ENCODE measurements at regions not wholly inside any gene's neighbourhood (a gene's known extent, or its start where the extent isn't known, plus 50 kb on each side); places are given as distances from the start of the nearest gene placed in this dataset.

DNA sequence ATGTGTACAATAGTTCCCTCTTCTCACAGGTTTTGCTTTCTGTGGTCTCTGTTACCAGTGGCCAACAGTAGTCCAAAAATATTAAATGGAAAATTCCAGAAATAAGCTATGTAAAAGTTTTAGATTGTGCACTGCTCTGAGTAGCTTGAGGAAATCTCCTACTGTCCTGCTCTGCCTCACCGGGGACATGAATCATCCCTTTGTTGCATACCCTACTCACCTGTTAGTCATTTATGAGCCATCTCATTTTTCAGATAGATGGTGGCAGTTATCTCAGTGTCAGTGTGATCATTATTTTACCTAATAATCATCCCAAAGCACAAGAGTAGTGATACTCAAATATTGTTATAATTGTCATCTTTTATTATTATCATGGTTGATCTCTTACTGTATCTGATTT is 688.1 kb downstream of the PLA2G4A start:
- TF ChIP-seq, protein P1, sequence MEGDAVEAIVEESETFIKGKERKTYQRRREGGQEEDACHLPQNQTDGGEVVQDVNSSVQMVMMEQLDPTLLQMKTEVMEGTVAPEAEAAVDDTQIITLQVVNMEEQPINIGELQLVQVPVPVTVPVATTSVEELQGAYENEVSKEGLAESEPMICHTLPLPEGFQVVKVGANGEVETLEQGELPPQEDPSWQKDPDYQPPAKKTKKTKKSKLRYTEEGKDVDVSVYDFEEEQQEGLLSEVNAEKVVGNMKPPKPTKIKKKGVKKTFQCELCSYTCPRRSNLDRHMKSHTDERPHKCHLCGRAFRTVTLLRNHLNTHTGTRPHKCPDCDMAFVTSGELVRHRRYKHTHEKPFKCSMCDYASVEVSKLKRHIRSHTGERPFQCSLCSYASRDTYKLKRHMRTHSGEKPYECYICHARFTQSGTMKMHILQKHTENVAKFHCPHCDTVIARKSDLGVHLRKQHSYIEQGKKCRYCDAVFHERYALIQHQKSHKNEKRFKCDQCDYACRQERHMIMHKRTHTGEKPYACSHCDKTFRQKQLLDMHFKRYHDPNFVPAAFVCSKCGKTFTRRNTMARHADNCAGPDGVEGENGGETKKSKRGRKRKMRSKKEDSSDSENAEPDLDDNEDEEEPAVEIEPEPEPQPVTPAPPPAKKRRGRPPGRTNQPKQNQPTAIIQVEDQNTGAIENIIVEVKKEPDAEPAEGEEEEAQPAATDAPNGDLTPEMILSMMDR (conservative IDR thresholded peaks at IDR 0.05; ENCODE audit: low read depth, low read length), result no peak
- no peak for DNase-seq (ENCODE audit: low read depth)
- no peak overlapping the region for H3K4me3 ChIP-seq (ENCODE audit: low read depth, low read length)

DNA sequence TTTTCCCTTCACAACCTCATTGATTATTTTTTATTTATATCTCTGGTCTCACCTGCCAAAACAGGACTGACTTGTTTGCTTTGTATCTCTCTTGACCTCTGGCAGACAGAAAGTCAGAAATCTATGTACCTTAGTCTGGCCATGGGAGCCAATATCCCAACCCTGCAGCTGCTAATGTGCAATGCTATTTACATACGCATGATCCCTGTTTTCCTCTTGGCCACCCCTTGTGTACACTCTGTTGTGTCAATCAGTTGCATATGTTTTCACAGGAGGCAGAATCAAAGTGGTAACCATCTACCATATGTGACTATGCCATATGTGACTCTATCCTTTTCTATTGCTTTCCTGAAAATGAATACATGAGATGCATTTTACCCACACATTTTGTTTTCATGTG is 688.8 kb downstream of the PLA2G4A start:
- no peak for DNase-seq (ENCODE audit: low read depth)
- H3K4me3 ChIP-seq (ENCODE audit: low read depth, low read length), result no peak overlapping the region
- TF ChIP-seq, protein P1 (conservative IDR thresholded peaks at IDR 0.05; ENCODE audit: low read depth, low read length), result no peak

DNA sequence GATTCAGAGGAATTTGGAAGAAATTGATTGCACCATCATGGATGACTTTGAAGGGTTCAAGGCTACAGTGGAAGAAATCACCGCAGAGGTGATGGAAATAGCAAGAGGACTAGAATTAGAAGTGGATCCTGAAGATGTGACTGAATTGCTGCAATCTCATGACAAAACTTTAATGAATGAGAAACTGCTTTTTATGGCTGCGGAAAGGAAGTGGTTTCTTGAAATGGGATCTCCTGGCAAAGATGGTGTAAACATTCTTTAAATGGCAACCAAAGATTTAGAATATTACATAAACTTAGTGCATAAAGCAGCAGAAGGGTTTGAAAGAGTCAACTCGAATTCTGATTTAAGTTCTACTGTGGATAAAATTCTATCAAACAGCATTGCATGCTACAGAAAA is 698.6 kb downstream of the PLA2G4A start:
- H3K4me3 ChIP-seq (ENCODE audit: low read depth, low read length), result no peak overlapping the region
- TF ChIP-seq, protein P1 (conservative IDR thresholded peaks at IDR 0.05; ENCODE audit: low read depth, low read length), result no peak
- no peak for DNase-seq (ENCODE audit: low read depth)

DNA sequence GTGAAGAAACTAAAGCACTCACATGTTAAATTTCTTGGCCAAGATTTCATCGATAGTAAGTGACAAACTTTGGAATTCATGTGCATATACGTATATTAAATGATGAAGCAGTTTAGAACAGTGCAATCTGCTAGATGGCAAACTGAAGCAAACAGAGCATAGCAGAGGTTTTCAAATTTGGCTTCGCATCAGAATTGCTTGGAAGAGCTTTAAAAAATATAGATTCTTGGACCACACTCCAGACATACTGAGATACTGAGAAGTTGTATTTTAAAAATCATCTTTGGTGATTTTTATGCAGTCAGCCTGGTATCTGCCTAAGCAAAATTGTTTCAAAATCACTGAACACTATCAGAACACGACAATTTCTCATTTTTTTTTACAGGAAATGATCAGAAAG is 709.2 kb downstream of the PLA2G4A start:
- DNase-seq (ENCODE audit: low read depth), result no peak
- no peak overlapping the region for H3K4me3 ChIP-seq (ENCODE audit: low read depth, low read length)
- TF ChIP-seq, protein P1 (conservative IDR thresholded peaks at IDR 0.05; ENCODE audit: low read depth, low read length), result no peak

DNA sequence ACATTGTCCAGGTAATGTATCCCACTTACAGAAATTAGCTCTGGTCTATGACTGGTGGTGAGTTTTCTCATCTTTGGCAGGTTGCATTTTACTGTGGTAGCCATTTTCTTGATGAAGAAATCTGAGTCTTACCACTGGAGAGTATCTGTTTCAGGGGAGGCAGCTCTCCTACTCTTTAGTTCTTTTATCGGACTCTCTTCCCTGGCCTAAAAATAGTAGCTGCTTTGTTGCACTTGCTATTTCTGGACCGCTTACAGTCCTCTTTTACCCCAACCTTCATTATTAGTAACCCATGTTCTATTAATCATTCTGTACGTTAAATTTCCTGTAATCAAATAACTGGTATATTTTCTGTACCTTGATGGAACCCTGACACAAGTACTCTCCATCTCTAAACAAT is 720.8 kb downstream of the PLA2G4A start:
- no peak overlapping the region for H3K4me3 ChIP-seq (ENCODE audit: low read depth, low read length)
- TF ChIP-seq, protein P1 (conservative IDR thresholded peaks at IDR 0.05; ENCODE audit: low read depth, low read length), result no peak
- DNase-seq (ENCODE audit: low read depth), result no peak

DNA sequence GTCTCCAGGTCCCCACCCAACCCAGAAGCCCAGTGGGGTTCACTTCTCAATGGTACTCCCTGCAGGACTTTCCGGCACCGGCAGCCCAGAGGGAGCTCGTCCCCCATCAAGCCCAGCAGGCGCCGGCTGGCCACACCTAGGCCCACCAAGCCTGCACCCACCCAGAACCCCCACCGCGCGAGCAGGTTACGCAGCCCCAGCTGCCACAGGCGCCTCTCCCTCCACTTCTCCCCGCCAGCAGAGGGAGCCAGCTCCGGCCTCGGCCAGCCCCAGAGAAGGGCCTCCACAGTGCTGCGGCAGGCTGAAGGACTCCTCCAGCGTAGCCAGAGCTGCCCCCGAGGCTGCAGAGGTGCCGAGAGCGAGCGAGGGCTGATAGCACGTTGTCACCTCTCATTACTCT is 722.3 kb downstream of the PLA2G4A start:
- no peak for DNase-seq (ENCODE audit: low read depth)
- no peak overlapping the region for H3K4me3 ChIP-seq (ENCODE audit: low read depth, low read length)
- TF ChIP-seq, protein P1 (conservative IDR thresholded peaks at IDR 0.05; ENCODE audit: low read depth, low read length), result no peak

DNA sequence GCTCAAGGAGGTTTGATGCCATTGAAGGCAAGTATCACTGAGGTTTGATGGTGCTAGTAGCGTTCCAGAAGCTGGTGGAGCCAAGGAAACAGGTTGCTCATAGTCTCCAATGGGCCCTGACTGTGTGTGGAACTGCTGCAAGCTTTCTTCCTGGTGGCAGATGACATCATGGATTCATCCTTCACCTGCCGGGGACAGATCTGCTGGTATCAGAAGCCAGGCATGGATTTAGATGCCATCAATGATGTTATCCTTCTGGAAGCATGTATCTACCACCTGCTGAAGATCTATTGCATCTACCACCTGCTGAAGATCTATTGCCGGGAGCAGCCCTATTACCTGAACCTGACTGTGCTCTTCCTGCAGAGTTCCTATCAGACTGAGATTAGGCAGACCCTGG is 734.4 kb downstream of the PLA2G4A start:
- no peak for DNase-seq (ENCODE audit: low read depth)
- no peak overlapping the region for H3K4me3 ChIP-seq (ENCODE audit: low read depth, low read length)
- TF ChIP-seq, protein P1 (conservative IDR thresholded peaks at IDR 0.05; ENCODE audit: low read depth, low read length), result no peak

Measured in choroid plexus epithelial cell (primary cell).